Testis (tissue), 2 donors: ENCODE measurements at regions not wholly inside any gene's neighbourhood (a gene's known extent, or its start where the extent isn't known, plus 50 kb on each side); places are given as distances from the start of the nearest gene placed in this dataset.

ENCODE experiments used
- DNase-seq: peaks from one replicate; pipeline ENCODE4 v3.0.0-alpha.2; 2019
- H3K27ac ChIP-seq, 2 donors: fragments of 200-600 bp; sonication (generic); one replicate each; pipeline ENCODE4 v1.5.1; 2019
- H3K27me3 ChIP-seq: fragments of 200-600 bp; sonication (generic); one replicate; pipeline ENCODE4 v1.5.1; 2019
- H3K36me3 ChIP-seq: fragments of 200-600 bp; sonication (generic); one replicate; pipeline ENCODE4 v1.5.1; 2017; ENCODE audit warnings: low read depth; ENCODE audit errors: missing control alignments
- H3K4me1 ChIP-seq: fragments of 200-600 bp; sonication (generic); one replicate; pipeline ENCODE4 v1.5.1; 2019
- H3K4me3 ChIP-seq, 2 donors: fragments of 200-600 bp; sonication (generic); one replicate each; pipeline ENCODE4 v1.5.1; 2017 to 2019
- H3K9me3 ChIP-seq: fragments of 200-600 bp; sonication (generic); one replicate; pipeline ENCODE4 v1.5.1; 2017
- CTCF ChIP-seq, 3 experiments: fragments of 450-650 bp in 2 of 3; fragments of 200-600 bp in 1 of 3; sonication (generic) in 1 of 3; IDR thresholded peaks; one replicate each; pipeline ENCODE4 v1.5.1; 2016 to 2019; ENCODE audit warnings: antibody characterized with exemption in 3 of 3, mild to moderate bottlenecking in 2 of 3, moderate library complexity in 1 of 3
- POLR2A ChIP-seq: fragments of 450-650 bp; IDR thresholded peaks from one replicate; pipeline ENCODE4 v1.6.1; 2017; ENCODE audit warnings: antibody characterized with exemption, mild to moderate bottlenecking, moderate library complexity
- WGBS, 2 donors: methylation state at CpG; one replicate each; pipeline ENCODE4 v1.1.5; 2018; 5-methylcytosine and 5-hydroxymethylcytosine counted together
- intact Hi-C: fragments of 100-400 bp; cut with DNase I; formaldehyde crosslinking; loops from one replicate; pipeline ENCODE4 v1.15.1; 2023; ENCODE audit warnings: low total_unique reads

- TF ChIP-seq CTCF (IDR thresholded peaks at IDR 0.05) (no peak), POLR2A (no peak)
- intact Hi-C loops: no loop called here
- Histone ChIP-seq H3K36me3 (no peaks in the 10 kb centered on the region), H3K9me3 (no peaks in the 10 kb centered on the region), H3K27me3 (no peaks in the 10 kb centered on the region), H3K4me3 (no peak overlapping the region), H3K4me1 (peaks cover 6% of the 10 kb centered on the region), H3K27ac (no peak overlapping the region)
- 51 to 56% methylated on average over 2 of the region's 2 CpGs for WGBS, 2 donors
- no peak for DNase-seq
These were observed 116.3 kb upstream of the UBE2E2 start for GRCh38 chr3:23086831-23087230.

DNA sequence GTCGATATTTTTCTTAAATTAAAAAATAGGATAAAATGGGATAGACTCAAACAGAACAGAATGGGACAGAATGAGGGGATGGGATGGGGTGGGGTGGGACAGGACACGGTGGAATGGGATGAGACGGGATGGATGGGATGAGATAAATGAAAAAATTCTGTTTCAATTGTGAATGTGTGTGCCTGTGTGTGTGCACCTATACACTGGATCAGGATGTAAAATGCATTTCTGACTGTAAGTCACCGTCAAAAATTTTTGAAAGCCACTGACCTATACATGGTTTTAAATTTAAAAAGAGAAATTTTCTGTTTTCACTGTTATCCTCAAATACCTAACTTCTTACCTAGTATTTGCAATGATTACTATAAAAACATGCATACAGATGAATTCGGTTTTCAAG is 108.7 kb upstream of the UBE2E2 start:
- TF ChIP-seq POLR2A: no peak
- TF ChIP-seq CTCF (IDR thresholded peaks at IDR 0.05): no peak
- H3K27ac ChIP-seq: no peak overlapping the region
- no peaks in the 10 kb centered on the region for H3K9me3 ChIP-seq
- no peak overlapping the region for H3K4me3 ChIP-seq
- no peaks in the 10 kb centered on the region for H3K36me3 ChIP-seq
- WGBS, 2 donors: 90% methylated on average over 5 of the region's 5 CpGs
- intact Hi-C loops: no loop called here
- H3K4me1 ChIP-seq: no peaks in the 10 kb centered on the region
- no peak for DNase-seq
- no peaks in the 10 kb centered on the region for H3K27me3 ChIP-seq

- H3K27me3 ChIP-seq: no peaks in the 10 kb centered on the region
- no peaks in the 10 kb centered on the region for H3K36me3 ChIP-seq
- H3K4me3 ChIP-seq: no peak overlapping the region
- H3K27ac ChIP-seq: no peak overlapping the region
- no peaks in the 10 kb centered on the region for H3K4me1 ChIP-seq
- intact Hi-C loops: no loop called here
- TF ChIP-seq CTCF (IDR thresholded peaks at IDR 0.05): no peak
- no peak for TF ChIP-seq POLR2A
- no peak for DNase-seq
- no peaks in the 10 kb centered on the region for H3K9me3 ChIP-seq
- WGBS, 2 donors: 92 to 95% methylated on average over 4 of the region's 4 CpGs
These were observed 108.2 kb upstream of the UBE2E2 start for GRCh38 chr3:23094890-23095462.

- intact Hi-C loops: no loop called here
- DNase-seq: no peak
- Histone ChIP-seq H3K4me1 (no peaks in the 10 kb centered on the region), H3K27me3 (no peaks in the 10 kb centered on the region), H3K9me3 (no peaks in the 10 kb centered on the region), H3K27ac (no peak overlapping the region), H3K4me3 (no peak overlapping the region), H3K36me3 (no peaks in the 10 kb centered on the region)
- 85 to 95% methylated on average over 1 of the region's 1 CpG for WGBS, 2 donors
- TF ChIP-seq CTCF (IDR thresholded peaks at IDR 0.05): no peak
These were observed 107.1 kb upstream of the UBE2E2 start for GRCh38 chr3:23096041-23096440.

GRCh38 chr3:23099021-23099420 is 104.1 kb upstream of the UBE2E2 start:
- 79 to 94% methylated on average over 1 of the region's 1 CpG for WGBS, 2 donors
- intact Hi-C loops: no loop called here
- no peak for TF ChIP-seq CTCF (IDR thresholded peaks at IDR 0.05)
- no peak for TF ChIP-seq POLR2A
- DNase-seq: no peak
- Histone ChIP-seq H3K36me3 (no peaks in the 10 kb centered on the region), H3K27ac (no peak overlapping the region), H3K4me1 (no peaks in the 10 kb centered on the region), H3K27me3 (no peaks in the 10 kb centered on the region), H3K4me3 (no peak overlapping the region), H3K9me3 (no peaks in the 10 kb centered on the region)
